Frontal cortex (tissue), 3 donors: ENCODE measurements at regions not wholly inside any gene's neighbourhood (a gene's known extent, or its start where the extent isn't known, plus 50 kb on each side); places are given as distances from the start of the nearest gene placed in this dataset.

Experiments used
- DNase-seq, 2 donors: peaks; one replicate each; pipeline ENCODE4 v3.0.0; 2012; ENCODE audit warnings: low spot score in 2 of 2
- FAIRE-seq: peaks from 2 replicates; lab custom pipeline; 2012; peaks lifted over from hg19 to GRCh38; lab: Jason Lieb, UNC
- donor health status: control.
- donor health status: control.
- donor health status: control.

DNA sequence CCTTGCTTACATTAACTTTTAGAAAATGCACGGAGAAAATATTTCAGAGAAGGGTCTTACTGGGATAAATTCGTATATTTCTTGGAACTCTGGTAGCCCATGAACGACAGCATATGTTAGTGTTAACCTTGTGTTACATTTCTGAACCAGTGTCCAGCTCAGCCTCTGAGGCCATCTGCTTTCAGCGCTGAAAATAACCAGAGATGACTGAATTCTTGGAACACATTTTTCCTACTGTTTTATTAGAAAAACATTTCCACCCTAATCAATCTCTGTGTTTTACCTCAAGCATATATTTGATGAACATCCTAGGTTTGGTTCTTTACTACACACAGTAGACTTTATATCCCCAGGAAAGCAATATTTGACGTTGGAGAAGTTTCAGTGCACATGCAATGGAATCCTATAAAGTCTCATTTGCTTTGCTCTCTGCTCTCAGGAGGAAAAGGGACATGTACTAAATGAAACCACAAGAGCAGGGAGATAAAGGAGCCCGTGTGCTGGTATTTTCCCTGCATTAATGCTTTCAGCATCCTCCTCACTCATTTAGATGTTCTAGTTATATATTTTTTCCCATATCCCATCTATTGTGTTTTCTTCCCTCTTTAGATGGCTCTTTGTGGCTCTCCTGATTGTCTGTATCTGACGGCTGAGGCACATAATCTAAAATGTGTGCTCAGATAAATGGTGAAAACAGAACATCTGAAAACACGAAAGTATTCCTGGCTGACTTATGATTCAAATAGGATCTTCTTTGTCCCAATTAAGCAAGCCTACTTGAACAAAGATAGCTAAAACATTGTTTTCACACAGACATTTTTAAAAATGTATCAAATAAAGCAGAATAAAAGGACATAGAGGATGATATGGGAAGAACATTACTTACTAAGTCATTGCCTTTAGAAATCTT, 151.7 kb upstream of the KCNMB2 start:
- no peak for DNase-seq
- no peak for FAIRE-seq

DNA sequence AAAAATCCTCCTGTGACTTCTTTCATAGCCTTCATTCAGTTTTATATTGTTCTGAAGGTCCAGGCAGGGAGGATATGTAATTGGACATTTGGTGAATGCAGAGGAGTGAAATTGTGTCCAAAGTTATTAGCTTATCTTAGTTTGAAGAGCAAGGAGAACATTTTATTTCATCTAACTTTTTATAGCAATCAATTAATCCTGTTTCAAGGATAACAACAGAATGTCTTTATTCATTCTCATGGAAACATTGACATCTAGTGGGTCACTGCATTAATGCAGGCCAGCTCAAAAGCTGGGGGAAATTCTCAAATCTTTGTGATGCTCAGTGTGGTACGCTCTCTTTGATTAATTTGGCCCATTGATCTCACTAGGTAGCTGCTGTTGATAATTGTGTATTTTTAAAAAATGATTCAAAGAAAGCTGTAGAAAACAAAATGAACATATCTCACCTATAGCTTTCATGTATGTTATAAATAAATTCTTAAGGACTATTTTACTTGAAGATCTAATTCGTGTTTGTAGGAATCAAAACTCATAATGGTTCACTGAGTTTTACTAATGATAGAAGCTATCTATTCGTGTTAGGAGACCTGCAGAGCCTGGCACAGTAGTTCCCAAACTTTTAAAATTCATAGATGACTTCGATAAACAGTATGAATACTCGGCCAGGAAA, 150.8 kb upstream of the KCNMB2 start:
- DNase-seq (peak; percentile 17 to 20), FAIRE-seq (peak; percentile 89)

GRCh38 chr3:178386401-178386800, 149.8 kb upstream of the KCNMB2 start:
- DNase-seq, result no peak
- no peak for FAIRE-seq

- FAIRE-seq, result no peak
- DNase-seq, result no peak
These were observed 149.4 kb upstream of the KCNMB2 start for GRCh38 chr3:178386880-178387279.

DNA sequence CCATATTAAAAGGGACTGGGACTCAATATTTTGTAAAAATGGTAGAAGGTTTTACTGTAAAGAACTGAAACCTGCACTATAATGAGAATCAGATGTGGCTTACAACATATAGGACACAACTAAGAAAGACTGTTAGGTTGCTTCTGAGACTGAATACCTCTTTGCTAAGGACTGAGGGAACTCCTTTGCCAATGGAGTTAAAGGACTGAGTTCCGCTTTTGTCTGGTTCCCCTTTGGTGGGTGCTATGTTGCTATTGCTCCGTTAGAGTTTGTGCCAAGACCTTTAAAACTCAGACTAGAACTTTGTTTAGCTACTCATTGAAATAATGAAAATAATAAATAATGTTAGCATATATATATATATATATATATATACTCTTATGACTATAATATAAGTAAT, 147.8 kb upstream of the KCNMB2 start:
- FAIRE-seq (no peak), DNase-seq (no peak)

DNA sequence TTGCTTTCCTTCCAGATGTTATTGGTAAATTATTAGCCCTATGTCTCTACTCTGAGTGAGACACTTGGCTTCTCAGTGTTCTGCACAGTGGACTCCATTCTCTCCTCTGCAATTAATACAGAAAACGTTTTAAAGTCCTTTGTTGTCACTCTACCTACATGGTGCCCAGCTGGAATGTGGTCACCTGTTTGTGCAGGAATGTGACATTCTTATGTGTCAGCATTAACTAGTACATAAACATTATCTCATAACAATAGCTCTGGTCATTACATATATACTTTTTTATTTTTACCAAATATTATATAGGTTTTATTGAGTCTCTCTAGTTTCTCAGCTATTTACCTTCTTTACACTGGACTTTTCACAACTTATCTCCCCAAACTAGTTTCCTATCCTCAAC, 147.0 kb upstream of the KCNMB2 start:
- FAIRE-seq, result no peak
- DNase-seq, result no peak

DNA sequence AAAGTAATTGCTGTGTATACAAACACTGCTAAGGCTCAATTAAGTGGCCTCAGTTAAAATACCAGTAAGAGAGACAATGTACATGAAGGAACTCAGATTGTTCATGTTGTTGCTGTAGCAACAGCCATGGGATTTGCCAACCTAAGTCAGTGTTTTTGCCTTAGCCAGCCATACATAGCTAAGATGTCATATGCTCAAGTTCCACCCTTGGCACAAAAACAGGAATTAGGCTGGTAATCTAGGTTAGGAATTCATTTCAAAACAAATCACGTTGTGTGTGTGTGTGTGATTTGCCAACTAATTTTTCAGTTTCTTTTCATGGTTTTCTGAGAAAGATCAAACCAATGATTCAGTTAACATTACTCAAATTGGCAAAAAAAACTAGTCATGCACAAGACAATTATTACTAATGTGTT, 143.7 kb upstream of the KCNMB2 start:
- DNase-seq (no peak), FAIRE-seq (no peak)

- no peak for DNase-seq
- FAIRE-seq, result no peak
These were observed 143.1 kb upstream of the KCNMB2 start for GRCh38 chr3:178393146-178393545.

DNA sequence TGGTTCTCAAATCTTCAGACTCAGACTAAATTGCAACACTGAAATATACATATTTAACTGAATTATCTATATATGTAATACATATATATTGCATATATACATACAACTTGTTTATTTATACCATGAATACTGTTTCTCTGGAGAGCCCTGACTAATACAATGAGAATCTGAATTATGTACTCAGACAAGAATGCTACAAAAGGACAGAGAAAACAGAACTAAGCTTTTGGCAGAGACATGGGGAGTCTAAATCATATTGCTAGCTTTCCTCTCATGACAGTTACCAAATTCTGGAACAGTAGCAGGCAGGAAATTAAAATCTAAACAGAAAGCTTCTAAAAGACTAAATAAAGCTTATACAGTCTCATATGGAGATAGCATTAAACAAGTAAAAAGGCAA, 142.4 kb upstream of the KCNMB2 start:
- FAIRE-seq, result no peak
- no peak for DNase-seq

GRCh38 chr3:178396318-178396717, 139.9 kb upstream of the KCNMB2 start:
- no peak for FAIRE-seq
- no peak for DNase-seq

- DNase-seq (no peak), FAIRE-seq (no peak)
These were observed 139.0 kb upstream of the KCNMB2 start for GRCh38 chr3:178397202-178397601.

GRCh38 chr3:178397836-178398235, 138.4 kb upstream of the KCNMB2 start:
- FAIRE-seq, result no peak
- no peak for DNase-seq

DNA sequence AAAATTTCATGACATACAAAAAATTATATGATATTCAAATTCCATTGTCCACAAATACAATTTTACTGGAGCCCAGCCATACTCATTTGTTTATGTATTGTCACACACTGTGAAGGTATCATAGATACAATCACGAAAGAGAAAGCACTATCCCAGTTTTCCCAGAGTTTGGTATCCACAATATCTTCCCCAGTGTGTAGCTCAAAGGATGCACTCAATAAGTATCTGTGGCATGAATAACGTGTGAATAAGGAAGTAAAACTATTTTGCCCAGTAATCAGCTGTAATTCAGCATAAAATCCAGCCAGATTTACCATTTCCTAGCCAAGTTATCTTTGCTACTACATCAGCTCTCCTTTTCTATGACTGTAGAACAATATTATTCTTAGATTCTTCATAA, 131.3 kb upstream of the KCNMB2 start:
- DNase-seq, result no peak
- FAIRE-seq, result no peak

DNA sequence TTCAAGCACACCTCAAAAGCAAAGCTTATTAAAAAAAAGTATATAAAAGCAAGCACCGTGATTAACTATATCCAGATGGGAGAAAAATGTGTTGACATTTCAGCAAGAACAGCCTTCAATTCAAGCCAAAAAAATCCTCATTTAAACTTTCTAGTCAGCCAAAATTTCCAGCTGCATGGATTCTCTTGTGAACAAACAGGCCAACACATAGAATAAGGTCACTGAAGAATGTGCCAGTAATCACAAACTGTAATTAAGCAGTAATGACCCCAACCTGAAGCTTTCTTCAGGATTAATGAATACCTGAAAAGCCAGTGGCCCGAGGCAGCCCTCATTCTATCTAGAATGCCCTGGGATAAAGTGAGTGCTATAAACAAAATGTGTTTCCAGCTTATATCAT, 130.7 kb upstream of the KCNMB2 start:
- no peak for DNase-seq
- FAIRE-seq, result no peak

DNA sequence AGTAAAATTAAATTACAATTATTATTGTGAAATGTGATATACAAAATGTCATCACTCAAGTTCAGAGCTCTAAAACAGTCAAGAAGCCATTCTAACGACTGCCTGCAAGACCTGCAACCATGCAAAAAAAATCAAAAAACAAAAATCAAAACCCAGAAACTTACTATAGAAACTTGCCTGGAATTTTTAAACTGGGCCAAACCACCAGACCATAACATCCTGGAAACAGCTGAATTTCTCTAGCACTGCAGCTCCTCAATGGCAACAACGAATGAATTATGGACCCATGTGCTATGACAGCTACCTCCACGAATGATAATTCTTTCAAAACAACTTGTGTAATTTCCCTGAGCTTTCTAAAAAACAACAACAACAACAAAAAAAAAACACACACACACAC, 130.0 kb upstream of the KCNMB2 start:
- no peak for DNase-seq
- FAIRE-seq, result no peak

- FAIRE-seq (no peak), DNase-seq (no peak)
These were observed 120.9 kb upstream of the KCNMB2 start for GRCh38 chr3:178415384-178415783.

- no peak for FAIRE-seq
- no peak for DNase-seq
These were observed 118.5 kb upstream of the KCNMB2 start for GRCh38 chr3:178417736-178418135.

DNA sequence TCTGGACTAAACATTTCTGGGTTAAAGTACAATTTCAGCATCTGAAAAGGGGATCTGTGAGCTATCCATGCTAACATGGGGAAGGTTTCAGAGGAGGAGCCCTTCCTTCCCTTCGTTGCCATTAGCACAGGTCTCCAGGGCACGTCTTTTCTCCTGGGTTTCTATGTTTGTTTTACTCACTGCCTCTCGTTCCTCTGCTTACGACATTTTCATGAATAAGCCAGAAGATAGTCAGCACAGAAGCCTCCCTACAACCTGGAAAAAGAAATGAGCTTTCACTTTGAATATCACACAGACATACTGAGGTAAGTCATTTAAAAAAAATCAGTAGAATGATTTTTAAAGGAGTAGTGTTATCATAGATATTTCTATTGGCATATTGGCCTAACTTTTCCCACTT, 117.2 kb upstream of the KCNMB2 start:
- FAIRE-seq (no peak), DNase-seq (no peak)

DNA sequence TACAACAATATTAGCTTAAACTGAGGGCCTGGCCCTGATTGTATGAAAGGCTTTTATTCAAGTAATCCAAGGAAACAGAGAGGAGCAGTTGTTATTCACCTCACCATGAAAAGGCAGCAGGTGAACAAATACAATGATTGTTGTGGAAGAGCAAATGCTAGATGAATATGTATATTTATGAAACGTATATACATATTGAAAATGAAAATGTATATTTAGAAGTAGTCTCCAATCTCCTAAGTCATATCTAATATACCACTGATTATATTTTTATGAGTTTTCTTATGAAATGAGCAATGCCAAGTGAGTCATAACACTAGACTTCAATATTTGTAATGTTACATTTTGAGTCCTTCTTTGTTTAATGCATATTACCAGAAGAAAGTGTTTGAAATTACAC, 116.2 kb upstream of the KCNMB2 start:
- no peak for FAIRE-seq
- no peak for DNase-seq

DNA sequence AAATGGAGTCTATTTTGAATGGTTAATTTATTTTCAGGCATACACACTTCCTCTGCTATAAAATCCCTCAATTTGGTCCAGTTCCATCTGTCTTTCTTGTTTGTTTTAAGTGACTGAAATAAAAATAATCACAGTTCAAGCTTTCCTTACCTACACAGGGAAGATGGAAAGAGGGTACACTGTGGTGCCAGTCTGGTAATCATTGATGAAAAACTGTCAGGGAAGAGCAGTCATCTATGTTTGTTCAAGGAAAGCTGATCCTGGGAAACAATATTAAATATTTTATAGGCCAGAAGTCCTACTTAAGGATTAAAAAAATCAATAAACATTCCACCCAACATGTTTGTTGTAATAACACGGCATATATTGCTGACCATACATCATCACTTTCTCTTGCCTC, 115.2 kb upstream of the KCNMB2 start:
- DNase-seq (no peak), FAIRE-seq (no peak)

GRCh38 chr3:178422406-178422805, 113.8 kb upstream of the KCNMB2 start:
- FAIRE-seq (no peak), DNase-seq (no peak)
